GM12873 (cell line): ENCODE measurements at regions not wholly inside any gene's neighbourhood (a gene's known extent, or its start where the extent isn't known, plus 50 kb on each side); places are given as distances from the start of the nearest gene placed in this dataset.

Experiments
- CTCF ChIP-seq: IDR thresholded peaks from 2 replicates; pipeline ENCODE4 v1.5.1; 2012; ENCODE audit warnings: low read depth, mild to moderate bottlenecking, moderate library complexity, low read length, control low read depth; ENCODE audit not compliant: insufficient read depth; ENCODE audit errors: missing control alignments

GRCh38 chr4:149248191-149248764 is 567.4 kb downstream of the IQCM start:
- TF ChIP-seq CTCF, result no peak

GRCh38 chr4:149247164-149247563 is 568.5 kb downstream of the IQCM start:
- TF ChIP-seq CTCF, result no peak

- TF ChIP-seq CTCF, result no peak
Measured at GRCh38 chr4:149245333-149245732, 570.3 kb downstream of the IQCM start.

- no peak for TF ChIP-seq CTCF
Measured at GRCh38 chr4:149238097-149238496, 577.5 kb downstream of the IQCM start.

GRCh38 chr4:149234798-149235197 is 580.8 kb downstream of the IQCM start:
- TF ChIP-seq CTCF, result no peak

- no peak for TF ChIP-seq CTCF
Measured at GRCh38 chr4:149223659-149224058, 592.0 kb downstream of the IQCM start.

GRCh38 chr4:149218672-149219071 is 597.0 kb downstream of the IQCM start:
- no peak for TF ChIP-seq CTCF

- no peak for TF ChIP-seq CTCF
Measured at GRCh38 chr4:149214301-149214700, 601.3 kb downstream of the IQCM start.
